Gastrocnemius medialis (tissue), 4 donors: ENCODE measurements at regions not wholly inside any gene's neighbourhood (a gene's known extent, or its start where the extent isn't known, plus 50 kb on each side); places are given as distances from the start of the nearest gene placed in this dataset.

Source experiments
- POLR2A ChIP-seq, 2 donors: fragments of 450-650 bp; IDR thresholded peaks; one replicate each; pipeline ENCODE4 v1.6.1; 2017; ENCODE audit warnings: antibody characterized with exemption in 2 of 2, mild to moderate bottlenecking in 2 of 2, moderate library complexity in 2 of 2
- TF ChIP-seq, protein P1 (sequence below), 5 experiments: fragments of 450-650 bp in 3 of 5; fragments of 200-600 bp in 2 of 5; sonication (generic) in 2 of 5; IDR thresholded peaks in 4 of 5; conservative IDR thresholded peaks in 1 of 5; 1 replicate in 4 of 5; 2 replicates in 1 of 5; pipeline ENCODE4 v1.5.1; 2016 to 2019; ENCODE audit warnings: antibody characterized with exemption in 5 of 5, mild to moderate bottlenecking in 3 of 5, moderate library complexity in 3 of 5

DNA sequence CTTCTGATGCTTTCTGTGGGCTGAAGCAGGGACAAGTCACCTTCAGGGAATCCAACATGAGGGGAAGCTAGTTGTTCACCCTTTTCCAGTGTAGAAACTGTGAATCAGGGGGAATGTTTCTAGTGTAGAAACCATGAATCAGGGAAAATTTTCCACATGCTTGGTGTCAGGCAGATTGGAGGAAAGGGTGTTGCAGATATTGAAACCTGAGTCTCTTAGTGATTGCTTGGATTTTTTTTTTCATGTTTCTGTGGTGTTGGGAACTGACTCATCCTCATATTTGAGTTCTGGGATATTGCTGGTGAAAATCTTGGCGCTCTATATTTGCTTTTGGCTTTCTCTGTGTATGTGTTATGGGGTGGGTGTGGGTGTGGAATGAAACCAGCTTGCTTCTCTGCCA lies 144.5 kb upstream of the FBXO33 start:
- TF ChIP-seq POLR2A (IDR thresholded peaks at IDR 0.05): no peak
- TF ChIP-seq, protein P1, sequence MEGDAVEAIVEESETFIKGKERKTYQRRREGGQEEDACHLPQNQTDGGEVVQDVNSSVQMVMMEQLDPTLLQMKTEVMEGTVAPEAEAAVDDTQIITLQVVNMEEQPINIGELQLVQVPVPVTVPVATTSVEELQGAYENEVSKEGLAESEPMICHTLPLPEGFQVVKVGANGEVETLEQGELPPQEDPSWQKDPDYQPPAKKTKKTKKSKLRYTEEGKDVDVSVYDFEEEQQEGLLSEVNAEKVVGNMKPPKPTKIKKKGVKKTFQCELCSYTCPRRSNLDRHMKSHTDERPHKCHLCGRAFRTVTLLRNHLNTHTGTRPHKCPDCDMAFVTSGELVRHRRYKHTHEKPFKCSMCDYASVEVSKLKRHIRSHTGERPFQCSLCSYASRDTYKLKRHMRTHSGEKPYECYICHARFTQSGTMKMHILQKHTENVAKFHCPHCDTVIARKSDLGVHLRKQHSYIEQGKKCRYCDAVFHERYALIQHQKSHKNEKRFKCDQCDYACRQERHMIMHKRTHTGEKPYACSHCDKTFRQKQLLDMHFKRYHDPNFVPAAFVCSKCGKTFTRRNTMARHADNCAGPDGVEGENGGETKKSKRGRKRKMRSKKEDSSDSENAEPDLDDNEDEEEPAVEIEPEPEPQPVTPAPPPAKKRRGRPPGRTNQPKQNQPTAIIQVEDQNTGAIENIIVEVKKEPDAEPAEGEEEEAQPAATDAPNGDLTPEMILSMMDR (IDR thresholded peaks at IDR 0.05 in 4 of 5, conservative IDR thresholded peaks at IDR 0.05 in 1 of 5): no peak
